Fibroblast of skin of left biceps (primary cell): ENCODE measurements at regions not wholly inside any gene's neighbourhood (a gene's known extent, or its start where the extent isn't known, plus 50 kb on each side); places are given as distances from the start of the nearest gene placed in this dataset.
"Not testable (repeated sequence)": the region's sequence is repeated elsewhere in the genome, so short reads cannot be mapped to it uniquely, and the experiment has no call there.

Experiments
- DNase-seq, 2 experiments: peaks; one replicate each; pipeline ENCODE4 v3.0.0-alpha.2; 2013; ENCODE audit warnings: low read depth in 2 of 2

DNA sequence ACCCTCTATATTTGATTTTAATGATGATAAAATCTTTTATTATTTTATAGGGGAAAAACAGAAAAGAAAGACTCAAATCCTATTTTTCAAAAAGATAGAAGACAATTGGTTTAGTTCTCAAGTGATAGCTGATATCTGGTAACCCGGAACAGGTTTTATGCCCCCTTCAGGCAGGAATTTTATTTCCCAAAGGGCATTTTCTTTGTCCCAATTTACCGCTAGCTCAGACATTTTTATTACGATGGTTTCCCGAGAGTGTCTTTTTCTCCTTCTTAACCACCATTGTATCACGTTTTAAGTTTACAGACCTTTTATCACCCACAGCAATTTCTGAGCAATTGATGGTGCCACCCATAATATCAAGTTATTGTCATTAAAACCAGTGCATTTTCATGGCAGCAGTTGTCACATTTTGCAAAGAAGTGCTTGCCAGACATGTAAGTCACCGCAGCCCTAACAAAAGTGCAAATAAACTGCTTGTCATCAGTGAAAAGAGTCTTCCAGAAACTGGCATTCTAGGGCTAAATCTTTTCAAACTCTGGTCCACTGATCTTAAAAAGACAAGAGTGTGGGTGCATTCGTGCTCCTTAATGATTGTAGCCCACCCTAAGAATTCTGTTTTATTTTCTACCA is 204.8 kb upstream of the VCX start:
- no peak for DNase-seq

DNA sequence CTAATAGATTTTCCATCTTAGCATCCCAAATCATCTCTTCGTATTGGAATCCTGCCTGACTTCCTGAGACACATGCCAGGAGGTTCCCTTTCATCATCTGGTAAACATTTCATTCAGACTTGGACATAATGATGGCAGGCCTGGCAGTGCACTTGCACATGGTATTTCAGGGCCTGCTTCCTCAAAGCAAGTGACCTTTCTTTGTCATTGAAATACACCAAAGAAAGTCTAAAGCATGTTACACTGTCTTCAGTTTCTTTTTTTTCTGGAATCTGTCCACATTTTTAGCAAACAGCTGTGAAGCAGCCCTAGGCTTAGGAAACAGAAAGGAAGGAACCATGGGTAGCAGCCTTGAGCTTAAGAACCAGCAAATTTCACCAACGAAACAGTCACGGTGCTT is 205.9 kb upstream of the VCX start:
- DNase-seq = no peak

DNA sequence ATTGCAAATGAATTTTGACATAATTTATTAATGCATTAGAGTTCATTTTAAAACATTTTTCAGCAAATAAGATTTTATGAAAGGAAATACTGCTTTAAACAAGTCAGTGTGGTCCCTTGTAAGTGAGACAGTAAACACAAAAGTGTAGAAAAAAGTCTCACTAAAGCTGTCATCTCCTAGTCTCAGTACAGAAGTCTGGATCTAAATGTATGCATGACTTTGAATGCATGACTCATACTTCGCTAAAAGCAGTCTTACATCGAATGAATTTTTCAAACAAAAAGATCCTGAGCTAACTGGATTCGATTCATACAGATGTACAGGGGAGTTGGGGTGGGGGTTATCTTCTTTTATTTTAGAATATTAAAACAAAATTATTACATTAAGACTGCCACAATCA is 207.4 kb upstream of the VCX start:
- no peak for DNase-seq

DNA sequence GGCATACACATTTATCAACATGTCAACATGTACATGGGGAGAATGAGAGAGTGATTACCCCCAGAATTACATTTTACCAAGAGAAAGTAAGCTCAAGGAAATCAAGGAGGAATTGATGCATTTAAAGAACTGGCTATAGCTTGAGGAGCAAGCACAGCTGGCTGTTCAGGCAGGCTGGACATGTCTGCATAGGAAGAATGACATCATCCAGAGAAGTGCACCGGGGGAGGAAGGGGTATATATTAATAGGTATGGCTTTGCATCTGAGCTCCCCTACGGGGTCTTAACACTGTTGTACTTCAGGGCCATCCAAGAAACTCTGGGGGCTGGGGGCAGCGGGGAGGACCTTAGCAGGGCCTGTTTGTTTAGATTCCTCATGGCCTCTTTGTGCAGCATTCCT is 222.4 kb upstream of the VCX start:
- DNase-seq = no peak

DNA sequence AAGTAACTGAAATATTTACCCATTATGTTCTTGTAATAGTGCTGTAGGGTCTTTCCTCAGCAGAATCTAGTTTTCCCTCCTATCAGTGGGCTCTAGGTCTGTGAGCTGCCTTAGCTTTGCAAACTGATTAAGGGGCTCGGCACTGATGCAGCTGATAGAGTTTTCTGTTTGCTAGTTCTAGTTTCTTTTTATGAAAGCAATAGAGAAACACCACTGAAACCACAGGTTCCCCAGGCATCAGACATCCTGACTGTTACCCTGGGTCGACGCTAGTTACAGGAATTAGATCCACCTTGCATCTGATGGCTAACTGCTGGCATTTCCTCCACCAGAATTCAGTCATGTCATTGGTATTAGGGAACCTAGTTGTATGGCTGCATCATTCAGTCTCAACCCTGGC is 225.0 kb upstream of the VCX start:
- DNase-seq = no peak

DNA sequence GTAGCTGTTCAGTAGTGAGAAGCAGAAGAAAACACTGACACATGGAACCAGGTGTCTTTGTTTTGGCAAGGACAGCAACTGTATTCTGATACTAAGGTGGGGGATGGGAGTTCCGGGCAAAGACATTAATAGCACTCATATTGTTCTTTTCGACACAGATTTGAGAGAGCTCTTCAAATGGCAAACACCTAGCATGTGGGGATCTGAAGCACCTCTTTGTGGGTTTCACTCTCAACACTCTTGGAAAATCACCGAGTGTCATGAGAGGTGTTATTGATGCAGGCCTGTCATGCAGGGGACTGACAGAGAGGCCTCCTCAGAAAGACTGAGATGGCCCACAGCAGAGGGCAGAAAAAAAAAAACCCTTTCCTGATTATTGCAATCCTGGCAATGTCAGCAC is 228.4 kb upstream of the VCX start:
- DNase-seq = no peak

DNA sequence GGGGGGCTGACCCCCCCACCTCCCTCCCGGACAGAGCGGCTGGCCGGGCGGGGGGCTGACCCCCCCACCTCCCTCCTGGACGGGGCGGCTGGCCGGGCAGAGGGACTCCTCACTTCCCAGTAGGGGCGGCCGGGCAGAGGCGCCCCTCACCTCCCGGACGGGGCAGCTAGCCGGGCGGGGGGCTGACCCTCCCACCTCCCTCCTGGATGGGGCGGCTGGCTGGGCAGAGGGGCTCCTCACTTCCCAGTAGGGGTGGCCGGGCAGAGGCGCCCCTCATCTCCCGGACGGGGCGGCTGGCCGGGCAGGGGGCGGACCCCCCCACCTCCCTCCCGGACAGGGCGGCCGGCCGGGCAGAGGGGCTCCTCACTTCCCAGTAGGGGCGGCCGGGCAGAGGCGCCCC is 234.3 kb upstream of the VCX start:
- DNase-seq = not testable (repeated sequence)

DNA sequence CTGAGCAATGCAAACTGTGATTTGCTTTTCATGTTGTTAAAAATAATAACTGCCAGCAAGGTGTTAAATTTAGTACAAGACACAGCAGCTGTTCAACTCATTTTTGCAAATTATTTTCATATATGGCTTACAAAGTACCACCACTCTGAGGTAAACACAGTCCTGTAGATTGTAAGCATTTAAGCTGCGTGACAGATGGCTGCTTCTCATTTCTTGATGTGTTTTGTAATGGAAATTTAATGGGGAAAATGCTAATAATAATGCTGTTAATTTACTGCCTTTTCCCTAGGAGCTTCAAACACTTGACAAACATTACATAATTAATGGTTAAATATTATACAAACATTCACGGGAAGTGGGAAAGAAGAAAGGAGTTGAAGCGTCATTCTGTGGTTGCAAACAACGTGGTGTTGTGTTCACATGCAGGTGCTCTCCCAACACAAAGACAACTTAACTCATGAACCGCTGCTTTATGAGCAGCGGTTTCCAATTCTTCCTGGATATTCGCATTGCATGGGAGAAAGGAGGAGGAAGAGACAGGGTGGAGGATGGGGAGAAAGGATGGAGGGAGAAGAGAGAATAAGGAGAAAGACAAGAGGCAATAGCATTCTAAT is 236.8 kb upstream of the VCX start:
- no peak for DNase-seq

DNA sequence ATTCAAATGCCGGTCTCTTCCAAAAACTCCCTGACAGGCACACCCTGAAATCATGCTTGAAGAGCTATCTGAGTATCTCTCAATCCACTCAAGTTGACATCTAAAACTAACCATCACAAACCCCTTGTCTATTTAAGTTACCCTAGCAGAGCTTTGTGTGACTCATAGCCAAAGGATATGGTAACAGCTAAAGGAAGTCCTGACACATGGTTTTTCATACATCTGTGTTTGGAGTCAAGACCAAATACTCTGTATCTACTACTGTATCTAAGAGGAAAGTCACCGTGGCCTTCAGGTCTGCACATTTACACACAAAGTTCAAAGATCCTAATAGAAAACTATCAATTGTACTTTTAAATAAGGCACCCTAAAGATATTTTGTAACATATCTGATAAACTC is 239.6 kb upstream of the VCX start:
- DNase-seq = no peak

DNA sequence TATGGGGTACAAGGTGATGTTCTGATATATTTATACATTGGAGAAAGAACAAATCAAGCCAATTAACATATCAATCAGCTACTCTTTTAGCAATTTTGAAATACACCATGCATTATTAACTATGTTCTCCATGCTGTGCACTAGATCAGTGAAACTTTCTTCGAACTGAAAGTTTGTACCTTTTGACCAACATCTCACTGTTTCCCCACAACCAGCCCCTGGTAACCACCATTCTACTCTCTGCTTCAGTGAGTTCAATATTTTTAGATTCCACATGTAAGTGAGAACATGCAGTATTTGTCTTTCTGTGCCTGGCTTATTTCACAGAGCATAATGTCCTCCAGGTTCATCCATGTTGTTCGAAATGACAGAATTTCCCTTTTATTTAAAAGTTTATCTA is 246.1 kb upstream of the VCX start:
- no peak for DNase-seq

DNA sequence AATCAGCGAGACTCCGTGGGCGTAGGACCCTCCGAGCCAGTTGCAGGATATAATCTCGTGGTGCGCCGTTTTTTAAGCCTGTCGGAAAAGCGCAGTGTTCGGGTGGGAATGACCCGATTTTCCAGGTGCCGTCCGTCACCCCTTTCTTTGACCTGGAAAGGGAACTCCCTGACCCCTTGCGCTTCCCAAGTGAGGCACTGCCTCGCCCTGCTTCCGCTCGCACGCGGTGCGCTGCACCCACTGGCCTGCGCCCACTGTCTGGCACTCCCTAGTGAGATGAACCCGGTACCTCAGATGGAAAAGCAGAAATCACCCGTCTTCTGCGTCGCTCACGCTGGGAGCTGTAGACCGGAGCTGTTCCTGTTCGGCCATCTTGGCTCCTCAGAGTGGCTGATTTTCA is 249.6 kb upstream of the VCX start:
- DNase-seq = not testable (repeated sequence)

DNA sequence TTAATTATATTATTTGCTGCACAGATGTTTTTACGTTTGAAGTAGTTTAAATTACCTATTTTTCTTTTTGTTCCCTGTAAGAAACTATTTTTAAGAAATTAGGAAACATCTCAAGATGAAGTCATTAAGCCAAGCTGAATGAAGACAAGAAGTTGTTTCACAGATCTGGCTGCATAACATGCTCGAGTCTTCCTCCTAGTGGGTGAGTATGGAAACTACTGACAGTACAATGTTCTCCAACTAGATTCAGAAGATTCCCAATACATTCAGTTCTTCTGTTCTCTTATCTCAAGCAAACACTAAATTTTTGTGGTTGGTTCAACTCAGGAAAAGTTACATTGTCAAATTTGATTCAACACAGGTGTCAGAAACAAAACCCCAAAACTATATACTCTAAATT is 256.8 kb upstream of the VCX start:
- no peak for DNase-seq

DNA sequence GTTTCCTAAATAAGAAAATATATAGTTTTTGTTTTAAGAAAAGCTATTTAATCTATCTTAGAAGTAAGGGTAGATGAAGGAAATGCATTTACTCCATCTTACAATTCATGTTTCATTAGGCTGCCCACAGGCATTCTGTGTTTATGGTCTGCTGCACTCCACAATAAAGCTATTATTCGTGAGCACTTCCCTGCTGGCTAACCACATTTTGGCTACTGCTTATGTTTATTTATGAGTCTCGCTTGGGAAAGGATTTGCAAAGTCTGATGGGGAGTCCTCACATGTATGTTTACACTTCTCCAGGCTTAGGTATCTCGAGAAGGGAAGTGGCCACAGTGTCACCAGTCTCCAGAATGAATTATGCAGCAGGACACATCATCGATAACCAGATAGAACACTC is 260.8 kb upstream of the VCX start:
- DNase-seq = no peak

DNA sequence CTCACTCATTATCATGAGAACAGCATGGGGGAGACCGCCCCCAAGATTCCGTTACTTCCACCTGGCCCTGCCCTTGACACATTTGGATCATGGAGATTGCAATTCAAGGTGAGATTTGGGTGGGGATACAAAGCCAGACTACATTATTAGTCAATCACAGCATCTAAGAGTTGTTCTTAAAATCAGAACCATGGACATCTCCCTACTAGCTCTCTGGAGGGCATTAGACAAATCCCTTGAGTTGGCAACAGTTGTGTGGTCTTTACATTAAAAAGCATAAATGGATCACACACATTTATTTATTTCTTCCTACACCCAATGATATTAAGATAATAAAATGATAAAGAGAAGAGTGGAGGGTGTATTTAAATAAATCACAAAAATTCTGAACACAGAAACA is 262.8 kb upstream of the VCX start:
- DNase-seq = no peak

DNA sequence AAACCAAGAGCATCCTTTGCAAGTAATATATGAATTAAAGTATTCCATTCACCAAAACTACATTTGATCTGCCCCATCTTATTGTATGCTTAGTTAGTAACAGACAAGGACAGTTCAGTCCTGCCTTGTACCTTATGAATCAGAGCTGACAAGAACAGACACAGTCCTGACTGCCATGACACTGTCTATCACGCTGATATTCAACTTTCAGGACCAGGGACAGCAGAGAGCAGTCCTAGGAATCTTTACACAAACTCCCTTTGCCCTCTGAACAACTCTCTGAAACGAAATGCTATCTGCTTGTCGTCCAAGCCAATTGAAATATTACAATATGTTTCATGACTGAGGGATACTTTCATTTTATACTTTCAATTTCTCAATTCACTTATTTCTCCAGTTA is 268.6 kb upstream of the VCX start:
- DNase-seq = no peak

DNA sequence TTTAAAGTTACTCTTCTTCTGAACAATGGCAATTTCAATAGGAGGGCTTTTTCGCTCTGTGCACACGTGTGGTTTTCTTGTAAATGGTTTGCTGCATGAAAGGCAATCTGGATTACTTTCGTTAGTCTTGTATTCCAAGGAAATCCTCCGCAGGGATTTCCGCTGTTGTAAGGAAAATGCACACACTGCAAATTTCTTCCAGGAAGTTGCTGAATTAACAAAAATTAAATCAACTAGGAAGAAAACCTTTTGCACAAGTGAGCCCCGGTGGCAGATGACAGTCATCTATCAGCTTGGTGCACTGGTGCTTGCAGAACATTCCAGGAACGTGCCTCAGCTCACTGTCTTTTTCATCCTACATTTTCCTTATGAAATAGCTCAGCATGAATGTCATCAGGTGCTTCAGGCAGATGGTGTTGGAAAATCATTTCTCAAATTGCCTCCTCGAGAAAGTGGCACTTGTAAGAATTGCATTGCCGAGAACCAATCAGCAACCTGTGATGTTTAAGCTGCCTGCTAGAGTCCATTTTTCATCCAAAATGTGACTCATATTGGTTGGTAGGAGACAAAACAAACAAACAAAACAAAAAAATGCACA is 272.4 kb upstream of the VCX start:
- DNase-seq = no peak

DNA sequence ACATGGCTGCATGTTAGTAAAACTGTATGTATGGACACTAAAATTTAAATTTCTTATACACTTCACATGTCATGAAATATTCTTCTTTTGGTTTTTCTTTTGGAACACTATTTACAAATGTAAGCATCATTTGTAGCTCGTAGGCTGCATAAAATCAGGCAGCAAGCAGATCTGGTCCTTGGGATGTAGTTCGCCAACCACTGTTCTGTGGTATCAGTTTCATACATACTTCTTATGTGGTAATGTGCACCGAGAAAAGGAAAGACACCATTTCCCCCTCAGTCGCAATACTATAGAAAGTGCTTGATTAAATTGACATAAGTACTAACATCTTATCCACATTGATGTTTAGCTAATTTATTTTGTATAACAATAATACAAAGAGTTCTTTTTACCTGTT is 274.4 kb upstream of the VCX start:
- no peak for DNase-seq

DNA sequence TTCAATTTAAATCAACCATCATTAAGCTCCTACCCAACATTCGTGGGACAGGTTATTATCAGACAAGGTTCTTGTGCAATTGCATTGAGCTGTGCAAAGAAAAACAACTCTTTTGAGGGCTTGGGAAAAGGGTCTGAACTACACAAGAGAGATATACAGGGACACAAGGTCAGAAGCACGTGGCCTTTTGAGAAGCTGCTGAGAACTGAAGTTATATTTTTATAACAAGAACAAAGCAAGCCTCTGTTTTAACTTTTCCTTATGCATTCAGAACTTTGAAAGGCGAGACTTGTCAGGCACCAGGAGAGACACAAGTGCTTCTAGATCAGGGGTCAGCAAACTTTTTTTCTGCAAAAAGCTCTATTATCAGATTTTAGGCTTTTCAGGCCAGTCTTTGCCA is 274.8 kb upstream of the VCX start:
- no peak for DNase-seq

DNA sequence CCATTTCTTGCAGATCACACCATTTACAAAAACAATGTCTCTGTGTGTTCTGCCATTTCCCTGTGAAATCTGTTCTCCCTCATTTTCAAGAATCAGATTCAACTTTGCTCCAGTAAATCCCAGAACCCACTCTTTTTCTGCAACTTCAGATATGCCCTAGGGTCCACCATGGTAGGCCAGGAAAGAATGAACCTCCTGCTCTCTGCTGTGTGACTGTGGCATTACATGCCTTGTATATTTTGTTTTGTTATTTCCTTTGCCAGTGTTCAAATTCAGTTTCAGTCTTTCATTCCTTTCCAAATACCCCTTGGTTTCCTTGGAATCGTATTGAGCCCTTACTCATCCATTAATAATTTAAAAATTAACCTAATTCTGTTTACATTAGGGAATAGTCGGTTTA is 290.2 kb upstream of the VCX start:
- DNase-seq = no peak

DNA sequence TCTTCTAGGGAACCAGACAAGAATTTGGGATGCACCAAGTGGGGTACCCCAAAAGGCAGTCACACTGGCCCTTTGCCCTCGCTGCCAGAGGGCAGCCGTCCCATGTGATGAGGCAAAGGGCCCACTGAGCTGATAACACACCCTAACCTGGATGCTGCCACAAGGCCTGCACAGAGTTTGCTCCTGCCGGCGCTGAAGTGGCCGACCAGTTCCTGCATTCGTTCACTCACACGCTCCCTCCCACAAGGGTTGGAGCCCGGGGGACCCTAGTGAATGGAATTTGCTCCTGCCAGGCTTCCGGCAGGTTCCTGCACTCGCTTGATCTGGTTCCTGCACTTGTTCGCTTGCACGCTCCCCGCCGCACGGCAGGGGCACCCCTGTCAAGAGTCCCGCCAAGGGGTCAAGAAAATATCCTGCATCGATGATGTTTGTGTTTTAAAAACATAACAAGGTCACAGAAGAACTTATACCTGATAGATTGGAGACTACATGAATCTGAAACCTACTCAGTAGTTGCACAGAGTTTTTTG is 296.4 kb upstream of the VCX start:
- DNase-seq = no peak

DNA sequence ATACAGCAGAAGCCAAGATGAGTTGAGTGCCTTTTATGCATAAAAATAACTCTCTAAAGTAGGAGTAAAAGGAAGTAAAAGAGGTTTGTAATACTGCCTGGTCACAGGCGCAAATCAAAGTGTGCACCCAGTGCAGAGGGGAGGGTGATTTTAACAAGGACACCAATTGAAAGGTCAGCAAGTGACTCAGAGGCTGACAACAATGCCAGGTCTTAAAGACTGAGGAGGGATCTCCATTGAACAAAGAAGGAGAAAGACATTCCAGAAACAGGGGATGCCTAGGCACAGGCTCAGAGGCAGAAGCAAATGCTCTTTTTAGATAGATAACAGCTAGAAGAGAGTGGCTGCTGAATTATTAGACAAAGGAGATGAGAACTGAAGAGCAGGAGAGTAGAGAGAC is 297.4 kb upstream of the VCX start:
- DNase-seq = no peak

DNA sequence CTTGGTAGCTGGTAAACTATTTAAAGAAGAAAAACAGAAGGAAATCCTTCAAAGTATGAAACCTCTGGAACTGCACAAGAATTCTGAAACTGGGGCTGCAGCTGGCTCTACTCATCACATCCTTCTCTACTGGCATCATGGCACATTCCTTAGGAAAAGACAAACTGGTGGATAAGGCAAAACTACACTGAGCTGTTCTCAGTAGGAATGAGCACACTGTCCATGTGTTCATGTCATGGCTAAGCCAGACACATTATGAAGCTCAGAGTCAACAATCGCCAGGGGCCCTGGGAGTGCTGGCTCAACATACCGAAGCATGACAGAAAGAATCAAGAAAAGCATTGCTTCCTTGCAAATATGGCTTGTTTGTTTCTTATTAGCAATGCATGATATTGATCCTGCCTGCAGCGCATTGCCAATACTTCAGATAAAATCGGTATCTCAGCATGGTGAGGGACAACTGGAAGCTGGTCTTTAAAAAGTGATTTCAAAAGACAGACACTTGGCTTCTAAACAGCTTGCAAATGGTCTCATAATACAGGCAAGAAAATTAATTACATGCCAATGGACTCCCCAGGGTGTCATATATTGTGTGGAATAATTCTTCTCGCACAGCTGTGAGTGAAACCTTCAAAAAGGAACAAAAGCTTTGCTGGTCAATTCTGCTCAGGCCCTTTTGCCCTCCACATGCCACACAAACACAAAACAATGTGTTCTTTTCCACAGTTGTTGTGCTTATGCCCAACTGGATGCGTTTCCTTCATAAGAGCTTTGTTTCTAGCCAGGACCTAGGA is 300.2 kb upstream of the VCX start:
- DNase-seq = no peak

DNA sequence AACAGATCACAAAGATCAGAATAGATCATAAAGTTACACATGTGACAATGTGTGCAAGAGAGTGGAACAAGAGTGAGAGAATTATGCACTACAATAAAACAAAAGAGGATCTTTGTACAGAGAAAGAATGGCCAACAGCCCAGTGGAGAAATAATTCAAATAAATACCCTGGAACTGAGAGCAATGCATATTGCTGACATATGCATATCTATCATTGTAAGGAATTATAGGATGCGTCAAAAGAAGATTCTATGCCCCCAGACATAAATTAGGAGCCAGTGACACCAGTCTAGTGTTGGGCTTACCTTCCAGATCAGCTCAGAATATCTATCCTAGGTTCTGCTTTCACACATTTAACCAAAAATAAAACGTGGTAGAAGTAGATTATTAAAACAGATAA is 320.1 kb upstream of the VCX start:
- DNase-seq = no peak
